Thyroid gland (tissue), 4 donors: ENCODE measurements at regions not wholly inside any gene's neighbourhood (a gene's known extent, or its start where the extent isn't known, plus 50 kb on each side); places are given as distances from the start of the nearest gene placed in this dataset.

ENCODE experiments used
- DNase-seq, 2 donors: peaks; one replicate each; pipeline ENCODE4 v3.0.0-alpha.2; 2019
- H3K27ac ChIP-seq, 3 donors: fragments of 200-600 bp; sonication (generic); 1 replicate in 2 of 3; 2 replicates in 1 of 3; pipeline ENCODE4 v1.5.1; 2016 to 2019; ENCODE audit warnings: mild to moderate bottlenecking in 1 of 3, moderate library complexity in 1 of 3
- H3K27me3 ChIP-seq: fragments of 200-600 bp; sonication (generic); one replicate; pipeline ENCODE4 v1.5.1; 2019
- H3K36me3 ChIP-seq, 2 donors: fragments of 200-600 bp; sonication (generic); one replicate each; pipeline ENCODE4 v1.5.1; 2016 to 2019
- H3K4me1 ChIP-seq, 2 donors: fragments of 200-600 bp; sonication (generic); one replicate each; pipeline ENCODE4 v1.5.1; 2017 to 2019
- H3K4me3 ChIP-seq, 3 donors: fragments of 200-600 bp; sonication (generic); replicated peaks in 1 of 3; 1 replicate in 2 of 3; 2 replicates in 1 of 3; pipeline ENCODE4 v1.5.1; 2016; ENCODE audit warnings: mild to moderate bottlenecking in 1 of 3
- H3K9me3 ChIP-seq: fragments of 200-600 bp; sonication (generic); one replicate; pipeline ENCODE4 v1.5.1; 2017
- CTCF ChIP-seq, 6 experiments: fragments of 200-600 bp in 3 of 6; fragments of 450-650 bp in 3 of 6; sonication (generic) in 3 of 6; IDR thresholded peaks; one replicate each; pipeline ENCODE4 v1.5.1; 2016 to 2019; ENCODE audit warnings: antibody characterized with exemption in 6 of 6, mild to moderate bottlenecking in 2 of 6, inconsistent platforms in 1 of 6, moderate library complexity in 1 of 6
- POLR2A ChIP-seq, 2 donors: fragments of 450-650 bp; IDR thresholded peaks; one replicate each; pipeline ENCODE4 v1.6.1; 2017; ENCODE audit warnings: antibody characterized with exemption in 2 of 2, mild to moderate bottlenecking in 2 of 2, moderate library complexity in 1 of 2
- WGBS, 2 donors: methylation state at CpG; one replicate each; pipeline ENCODE4 v1.1.5; 2017; 5-methylcytosine and 5-hydroxymethylcytosine counted together
- intact Hi-C: fragments of 100-400 bp; cut with DNase I; formaldehyde crosslinking; loops from one replicate; pipeline ENCODE4 v1.15.1; 2023

DNA sequence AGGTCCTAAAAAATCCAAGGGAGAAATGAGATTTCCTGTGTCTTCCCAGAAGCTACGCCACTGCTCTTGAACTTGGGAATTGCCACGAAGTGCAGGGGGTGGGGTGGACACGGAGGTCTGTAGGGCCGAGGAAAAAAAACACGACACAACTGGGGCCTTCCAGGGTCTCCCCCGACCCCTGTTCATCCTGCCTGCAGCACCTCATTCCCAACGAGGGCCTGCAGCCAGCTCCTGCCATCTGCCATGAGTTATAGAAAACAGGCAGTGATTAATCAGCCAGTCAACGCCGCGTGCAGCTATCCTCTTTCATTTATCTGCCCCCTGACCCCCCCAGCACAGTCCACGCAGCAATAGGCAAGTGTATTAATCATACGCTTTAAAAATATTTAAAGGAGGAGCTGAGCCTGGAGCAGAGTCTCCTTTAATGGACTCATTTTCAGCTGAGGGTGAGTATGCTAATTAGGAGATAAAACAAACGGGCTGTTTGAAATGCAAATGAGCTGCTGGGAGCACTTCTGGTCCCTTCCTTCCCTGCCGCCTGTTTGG lies 209.9 kb downstream of the TFCP2L1 start:
- H3K4me3 ChIP-seq: no peak overlapping the region
- no peak overlapping the region for H3K27ac ChIP-seq
- no peak for DNase-seq
- H3K27me3 ChIP-seq: no peaks in the 10 kb centered on the region
- H3K36me3 ChIP-seq: no peaks in the 10 kb centered on the region
- no peak for TF ChIP-seq POLR2A (IDR thresholded peaks at IDR 0.05)
- no peak for TF ChIP-seq CTCF (IDR thresholded peaks at IDR 0.05)
- WGBS, 2 donors: 14 to 16% methylated on average over 13 to 14 of the region's 14 CpGs
- intact Hi-C loops: loop anchor here (10.0 kb wide), 1 partner anchor 730 kb away; the partner anchor contains the start of gene INHBB
- H3K4me1 ChIP-seq: peaks cover 0 to 6% of the 10 kb centered on the region in 2 donors
- H3K9me3 ChIP-seq: no peaks in the 10 kb centered on the region

DNA sequence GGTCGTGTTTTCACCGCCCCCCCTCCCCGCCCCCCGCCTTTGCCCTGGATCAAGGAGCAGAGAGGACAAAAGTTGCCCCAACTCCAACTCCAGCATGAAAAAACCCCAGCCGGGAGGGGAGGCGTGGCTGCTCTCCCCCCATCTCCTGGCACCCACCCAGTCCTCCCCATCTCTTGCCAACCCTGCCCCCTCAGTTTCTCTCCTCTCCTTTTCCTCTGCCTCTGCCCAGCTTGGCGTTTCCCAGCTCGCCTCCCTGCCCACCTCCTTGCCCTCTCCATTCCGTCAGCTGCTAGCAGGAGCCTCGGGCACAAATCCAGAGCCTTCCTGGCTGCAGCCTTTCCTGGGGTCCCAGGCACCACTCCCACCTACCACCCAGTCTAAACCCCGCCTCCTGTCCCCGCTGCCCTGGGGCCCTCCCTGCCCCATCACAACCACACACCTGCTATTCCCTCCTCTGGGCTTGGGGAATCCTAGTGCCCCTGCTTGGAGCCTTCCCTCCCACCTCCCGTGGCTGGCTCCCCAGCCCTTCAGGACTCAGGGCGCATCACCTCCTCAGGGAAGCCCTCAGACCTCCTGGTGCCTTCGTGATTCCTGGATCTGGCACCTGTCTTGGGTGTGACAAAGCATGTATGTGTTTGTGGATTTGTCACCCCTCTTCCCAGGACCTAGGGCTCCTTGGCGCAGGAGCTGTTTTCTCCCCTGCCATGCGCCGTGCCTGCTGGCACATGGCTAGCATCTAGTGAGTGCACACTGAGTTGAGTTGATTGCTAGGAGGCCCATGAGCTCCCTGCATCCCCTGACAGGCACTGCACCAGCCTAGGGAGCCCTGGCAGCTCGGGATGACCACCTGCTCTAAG lies 209.1 kb downstream of the TFCP2L1 start:
- no peak for TF ChIP-seq POLR2A (IDR thresholded peaks at IDR 0.05)
- TF ChIP-seq CTCF (IDR thresholded peaks at IDR 0.05): no peak
- Histone ChIP-seq H3K4me1 (peaks cover 0 to 6% of the 10 kb centered on the region in 2 donors), H3K27me3 (no peaks in the 10 kb centered on the region), H3K27ac (no peak overlapping the region), H3K4me3 (no peak overlapping the region), H3K9me3 (no peaks in the 10 kb centered on the region), H3K36me3 (no peaks in the 10 kb centered on the region)
- no peak for DNase-seq
- intact Hi-C loops: loop anchor here (10.0 kb wide), 1 partner anchor 731 kb away; the partner anchor contains the start of gene INHBB
- 12 to 15% methylated on average over 16 to 19 of the region's 19 CpGs for WGBS, 2 donors

DNA sequence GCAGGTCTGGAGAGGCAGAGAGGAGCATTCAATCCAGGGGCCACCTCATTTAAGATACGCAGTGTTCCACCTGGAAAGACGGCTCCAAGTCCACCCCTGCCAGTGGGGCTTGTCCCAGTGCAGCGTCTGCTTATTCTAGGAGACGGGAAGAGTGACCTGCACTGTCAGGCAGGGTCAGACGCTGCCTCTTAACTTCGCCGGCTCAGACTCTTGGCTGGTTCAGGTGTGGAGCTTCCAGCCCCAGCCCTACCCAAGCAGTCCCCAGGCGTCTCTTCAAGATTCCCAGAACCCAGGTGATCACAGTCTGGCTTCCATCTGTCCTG lies 208.5 kb downstream of the TFCP2L1 start:
- intact Hi-C loops: loop anchor here (10.0 kb wide), 1 partner anchor 732 kb away; the partner anchor contains the start of gene INHBB
- no peaks in the 10 kb centered on the region for H3K27me3 ChIP-seq
- peaks cover 0 to 6% of the 10 kb centered on the region in 2 donors for H3K4me1 ChIP-seq
- H3K36me3 ChIP-seq: no peaks in the 10 kb centered on the region
- no peak overlapping the region for H3K27ac ChIP-seq
- no peak for DNase-seq
- no peak overlapping the region for H3K4me3 ChIP-seq
- H3K9me3 ChIP-seq: no peaks in the 10 kb centered on the region
- 18 to 55% methylated on average over 2 to 8 of the region's 8 CpGs for WGBS, 2 donors
- TF ChIP-seq CTCF (IDR thresholded peaks at IDR 0.05): no peak

- WGBS, 2 donors: 36 to 38% methylated on average over 14 to 26 of the region's 26 CpGs
Observed at GRCh38 chr2:121076885-121077549, 208.0 kb downstream of the TFCP2L1 start.

More at GRCh38 chr2:121076885-121077549, 208.0 kb downstream of the TFCP2L1 start:
- peak; percentile 64 to 68 for DNase-seq
- no peaks in the 10 kb centered on the region for H3K36me3 ChIP-seq
- H3K4me3 ChIP-seq: no peak overlapping the region
- intact Hi-C loops: loop anchor here (10.0 kb wide), 1 partner anchor 732 kb away; the partner anchor contains the start of gene INHBB
- no peaks in the 10 kb centered on the region for H3K9me3 ChIP-seq
- TF ChIP-seq POLR2A (IDR thresholded peaks at IDR 0.05): no peak
- TF ChIP-seq CTCF (IDR thresholded peaks at IDR 0.05): peak; percentile 53 to 88 (median 70)
- H3K27ac ChIP-seq: no peak overlapping the region
- peaks cover 0 to 6% of the 10 kb centered on the region in 2 donors for H3K4me1 ChIP-seq
- H3K27me3 ChIP-seq: no peaks in the 10 kb centered on the region
